CD14-positive monocyte (primary cell): ENCODE measurements at regions not wholly inside any gene's neighbourhood (a gene's known extent, or its start where the extent isn't known, plus 50 kb on each side); places are given as distances from the start of the nearest gene placed in this dataset.
A peak's percentile ranks its signal among the peaks of the same experiment; 100 is the strongest.

Experiments
- DNase-seq, 3 donors: peaks; one replicate each; pipeline ENCODE4 v3.0.0-alpha.2; 2011 to 2022
- H2AFZ ChIP-seq: 2 replicates; pipeline ENCODE4 v1.6.0; 2012; ENCODE audit warnings: mild to moderate bottlenecking, low read depth, low read length, inconsistent platforms; ENCODE audit not compliant: insufficient read depth, poor library complexity, severe bottlenecking
- H3K27ac ChIP-seq, 2 donors: 1 replicate in 1 of 2; 2 replicates in 1 of 2; pipeline ENCODE4 v1.5.1; 2012 to 2013; ENCODE audit warnings: low read length in 2 of 2, control low read depth in 1 of 2, inconsistent platforms in 1 of 2, low read depth in 1 of 2, mild to moderate bottlenecking in 1 of 2
- H3K27me3 ChIP-seq, 2 donors: one replicate each; pipeline versions ENCODE4 v1.6.0 to v1.6.1; 2011 to 2013; ENCODE audit warnings: low read length in 2 of 2; ENCODE audit not compliant: control insufficient read depth in 2 of 2, insufficient read depth in 2 of 2
- H3K36me3 ChIP-seq, 2 donors: replicated peaks in 1 of 2; 1 replicate in 1 of 2; 2 replicates in 1 of 2; pipeline versions ENCODE4 v1.5.1 to v1.6.1; 2012 to 2013; ENCODE audit warnings: low read length in 2 of 2, control low read depth in 1 of 2, inconsistent platforms in 1 of 2, mild to moderate bottlenecking in 1 of 2; ENCODE audit not compliant: insufficient read depth in 2 of 2, control insufficient read depth in 1 of 2
- H3K4me1 ChIP-seq, 2 donors: 1 replicate in 1 of 2; 2 replicates in 1 of 2; pipeline versions ENCODE4 v1.5.1 to v1.6.1; 2012 to 2013; ENCODE audit warnings: low read length in 2 of 2, control low read depth in 1 of 2, inconsistent platforms in 1 of 2, mild to moderate bottlenecking in 1 of 2, moderate library complexity in 1 of 2; ENCODE audit not compliant: insufficient read depth in 2 of 2, control insufficient read depth in 1 of 2
- H3K4me2 ChIP-seq: replicated peaks from 2 replicates; pipeline ENCODE3; 2012; ENCODE audit warnings: low read length, moderate library complexity, mild to moderate bottlenecking; ENCODE audit not compliant: poor library complexity, severe bottlenecking; ENCODE audit errors: extremely low read depth
- H3K4me3 ChIP-seq, 3 experiments: fragments of 200-600 bp in 1 of 3; sonication (generic) in 1 of 3; replicated peaks in 1 of 3; 1 replicate in 2 of 3; 2 replicates in 1 of 3; pipeline ENCODE4 v1.5.1; 2011 to 2013; ENCODE audit warnings: low read length in 3 of 3, mild to moderate bottlenecking in 3 of 3, control low read depth in 2 of 3, low read depth in 2 of 3, inconsistent platforms in 1 of 3, moderate library complexity in 1 of 3
- H3K79me2 ChIP-seq: 2 replicates; pipeline ENCODE4 v1.6.0; 2012; ENCODE audit warnings: mild to moderate bottlenecking, control low read depth, inconsistent platforms, low read length, moderate library complexity; ENCODE audit not compliant: insufficient read depth
- H3K9ac ChIP-seq: 2 replicates; pipeline ENCODE4 v1.6.0; 2017; ENCODE audit warnings: low read length, mild to moderate bottlenecking; ENCODE audit not compliant: insufficient read depth, poor library complexity, severe bottlenecking
- H3K9me3 ChIP-seq, 2 donors: replicated peaks in 1 of 2; 1 replicate in 1 of 2; 2 replicates in 1 of 2; pipeline versions ENCODE4 v1.5.1 to v1.6.1; 2012 to 2013; ENCODE audit warnings: low read length in 2 of 2, control low read depth in 1 of 2; ENCODE audit not compliant: control insufficient read depth in 1 of 2, insufficient read depth in 1 of 2
- H4K20me1 ChIP-seq: 2 replicates; pipeline ENCODE4 v1.6.0; 2012; ENCODE audit warnings: mild to moderate bottlenecking, low read length, control low read depth, moderate library complexity; ENCODE audit not compliant: insufficient read depth
- H3K27ac Mint-ChIP-seq, 7 donors: one replicate each; pipeline ENCODE4 v1.8.0; 2020; ENCODE audit warnings: mild to moderate bottlenecking in 7 of 7, mixed read lengths in 7 of 7, moderate library complexity in 6 of 7, inconsistent platforms in 2 of 7
- H3K27me3 Mint-ChIP-seq, 3 donors: one replicate each; pipeline ENCODE4 v1.8.0; 2021 to 2022; ENCODE audit warnings: low read depth in 3 of 3, mild to moderate bottlenecking in 3 of 3, mixed read lengths in 3 of 3, moderate library complexity in 3 of 3, inconsistent platforms in 1 of 3
- H3K36me3 Mint-ChIP-seq, 2 donors: one replicate each; pipeline ENCODE4 v1.8.0; 2020; ENCODE audit warnings: mixed read lengths in 2 of 2, inconsistent platforms in 1 of 2, mild to moderate bottlenecking in 1 of 2
- H3K4me1 Mint-ChIP-seq: one replicate; pipeline ENCODE4 v1.8.0; 2020; ENCODE audit warnings: mild to moderate bottlenecking, mixed read lengths
- H3K4me3 Mint-ChIP-seq, 2 donors: one replicate each; pipeline ENCODE4 v1.8.0; 2020; ENCODE audit warnings: mild to moderate bottlenecking in 2 of 2, mixed read lengths in 2 of 2, moderate library complexity in 1 of 2
- H3K9me3 Mint-ChIP-seq, 7 donors: one replicate each; pipeline ENCODE4 v1.8.0; 2020 to 2022; ENCODE audit warnings: mixed read lengths in 7 of 7, mild to moderate bottlenecking in 6 of 7, moderate library complexity in 6 of 7, inconsistent platforms in 2 of 7
- WGBS: methylation state at CpG from one replicate; pipeline ENCODE4 v1.1.5; 2013; ENCODE audit warnings: missing lambda C conversion rate; ENCODE audit not compliant: insufficient coverage; 5-methylcytosine and 5-hydroxymethylcytosine counted together
- intact Hi-C, 2 donors: fragments of 100-400 bp; cut with micrococcal nuclease; formaldehyde crosslinking; loops; one replicate each; pipeline versions ENCODE4 v1.15.0 to v1.15.1; 2023
- TF ChIP-seq, protein P1 (sequence below): fragments of 200-600 bp; IDR thresholded peaks from one replicate; pipeline ENCODE4 v1.8.0; 2022; ENCODE audit warnings: antibody characterized with exemption, mild to moderate bottlenecking

DNA sequence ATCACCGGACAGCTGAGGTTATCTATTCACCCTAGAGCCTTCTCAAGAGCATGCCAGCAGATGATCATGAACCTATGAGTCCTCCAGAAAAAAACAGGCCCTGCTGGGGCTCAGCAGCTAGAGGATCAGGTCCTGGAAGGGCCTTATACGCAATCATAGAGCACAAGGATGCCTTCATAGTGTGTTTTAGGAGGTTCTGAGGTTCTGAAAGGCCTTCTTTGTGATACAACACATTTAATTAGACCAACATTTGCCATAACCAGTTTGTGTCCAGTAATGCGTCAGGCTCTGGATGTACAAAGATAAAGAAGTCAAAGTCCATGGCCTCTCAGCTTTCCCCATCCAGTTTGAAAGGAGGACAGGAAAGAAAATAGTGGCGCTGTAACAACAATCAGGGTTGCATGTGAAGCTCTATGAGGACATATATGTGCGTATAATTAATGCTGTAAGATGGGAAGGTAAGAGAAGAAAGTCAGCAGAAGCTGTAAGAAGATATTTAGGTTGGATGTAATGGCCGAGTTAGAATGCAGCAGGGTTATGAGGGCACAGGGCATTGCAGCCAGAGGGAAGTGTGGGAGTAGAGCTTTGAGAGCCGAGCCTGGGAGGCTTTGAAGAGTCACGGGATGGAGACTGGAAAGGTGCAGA, 302.6 kb upstream of the TBL1XR1 start:
- Histone ChIP-seq H3K79me2 (no peaks in the 10 kb centered on the region), H3K27ac (no peak overlapping the region), H4K20me1 (no peaks in the 10 kb centered on the region), H3K4me2 (no peak overlapping the region), H3K4me3 (no peak overlapping the region), H3K9ac (no peak overlapping the region), H3K27me3 (no peaks in the 10 kb centered on the region), H2AFZ (no peak overlapping the region), H3K4me1 (peaks cover 5 to 8% of the 10 kb centered on the region in 2 donors), H3K36me3 (no peaks in the 10 kb centered on the region), H3K9me3 (no peaks in the 10 kb centered on the region)
- 100% methylated on average over 6 of the region's 8 CpGs for WGBS
- Mint-ChIP-seq H3K27ac (peak overlapping the region in 1 of 7 donors; percentile 14), H3K27me3 (peaks cover 0 to 1% (median 0%) of the 10 kb centered on the region in 3 donors), H3K4me3 (no peak overlapping the region), H3K4me1 (peaks cover 11% of the 10 kb centered on the region), H3K9me3 (peaks cover 0 to 4% (median 0%) of the 10 kb centered on the region in 7 donors), H3K36me3 (no peaks in the 10 kb centered on the region)
- no peak for DNase-seq
- intact Hi-C loops = no loop called here
- TF ChIP-seq, protein P1, sequence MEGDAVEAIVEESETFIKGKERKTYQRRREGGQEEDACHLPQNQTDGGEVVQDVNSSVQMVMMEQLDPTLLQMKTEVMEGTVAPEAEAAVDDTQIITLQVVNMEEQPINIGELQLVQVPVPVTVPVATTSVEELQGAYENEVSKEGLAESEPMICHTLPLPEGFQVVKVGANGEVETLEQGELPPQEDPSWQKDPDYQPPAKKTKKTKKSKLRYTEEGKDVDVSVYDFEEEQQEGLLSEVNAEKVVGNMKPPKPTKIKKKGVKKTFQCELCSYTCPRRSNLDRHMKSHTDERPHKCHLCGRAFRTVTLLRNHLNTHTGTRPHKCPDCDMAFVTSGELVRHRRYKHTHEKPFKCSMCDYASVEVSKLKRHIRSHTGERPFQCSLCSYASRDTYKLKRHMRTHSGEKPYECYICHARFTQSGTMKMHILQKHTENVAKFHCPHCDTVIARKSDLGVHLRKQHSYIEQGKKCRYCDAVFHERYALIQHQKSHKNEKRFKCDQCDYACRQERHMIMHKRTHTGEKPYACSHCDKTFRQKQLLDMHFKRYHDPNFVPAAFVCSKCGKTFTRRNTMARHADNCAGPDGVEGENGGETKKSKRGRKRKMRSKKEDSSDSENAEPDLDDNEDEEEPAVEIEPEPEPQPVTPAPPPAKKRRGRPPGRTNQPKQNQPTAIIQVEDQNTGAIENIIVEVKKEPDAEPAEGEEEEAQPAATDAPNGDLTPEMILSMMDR = no peak

DNA sequence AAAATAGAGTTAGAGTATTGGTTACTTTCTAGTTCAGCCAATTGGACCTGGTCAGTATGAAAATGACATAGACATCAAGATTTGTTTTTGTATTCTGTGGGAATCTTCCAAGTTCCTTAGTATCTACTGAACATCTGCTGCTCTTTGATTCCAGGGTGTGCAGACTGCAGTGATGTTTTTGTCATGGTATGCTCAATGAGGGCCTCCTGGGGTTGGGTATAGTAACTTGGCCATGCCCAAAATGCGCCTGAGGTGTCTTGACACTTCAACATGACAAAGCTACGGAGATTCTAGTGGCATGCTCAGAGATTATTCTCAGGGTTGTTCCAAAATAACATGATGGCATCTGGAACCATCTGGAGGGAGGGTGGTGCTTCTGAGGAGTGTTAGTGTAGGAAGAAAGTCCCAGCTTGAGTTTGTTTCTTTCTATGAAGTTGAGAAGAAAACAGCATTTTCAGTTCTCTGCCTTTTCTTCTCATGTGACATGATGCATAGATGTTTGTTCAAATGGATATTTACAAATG, 313.5 kb upstream of the TBL1XR1 start:
- H3K36me3 Mint-ChIP-seq = no peaks in the 10 kb centered on the region
- H3K9me3 Mint-ChIP-seq = peaks cover 0 to 3% (median 0%) of the 10 kb centered on the region in 7 donors
- H2AFZ ChIP-seq = no peak overlapping the region
- 95% methylated on average over 2 of the region's 2 CpGs for WGBS
- intact Hi-C loops = no loop called here
- H3K4me1 ChIP-seq = peaks cover 0 to 3% of the 10 kb centered on the region in 2 donors
- H3K9me3 ChIP-seq = no peaks in the 10 kb centered on the region
- no peak for DNase-seq
- no peaks in the 10 kb centered on the region for H3K27me3 Mint-ChIP-seq
- H3K4me3 Mint-ChIP-seq = no peak overlapping the region
- H3K27ac ChIP-seq = no peak overlapping the region
- H3K36me3 ChIP-seq = no peaks in the 10 kb centered on the region
- H3K4me1 Mint-ChIP-seq = no peaks in the 10 kb centered on the region
- TF ChIP-seq, protein P1 = no peak
- no peaks in the 10 kb centered on the region for H3K79me2 ChIP-seq
- no peak overlapping the region for H3K4me3 ChIP-seq
- no peak overlapping the region for H3K27ac Mint-ChIP-seq
- no peak overlapping the region for H3K9ac ChIP-seq
- no peaks in the 10 kb centered on the region for H4K20me1 ChIP-seq
- no peaks in the 10 kb centered on the region for H3K27me3 ChIP-seq
- H3K4me2 ChIP-seq = no peak overlapping the region
